ENCODE measurements at regions not wholly inside any gene's neighbourhood (a gene's known extent, or its start where the extent isn't known, plus 50 kb on each side); places are given as distances from the start of the nearest gene placed in this dataset.

- TF ChIP-seq CTCF (conservative IDR thresholded peaks at IDR 0.05) (no peak), EZH2 (IDR thresholded peaks at IDR 0.05; ENCODE audit: low read depth) (no peak)
Observed at GRCh38 chr5:33075731-33076130, 364.6 kb downstream of the NPR3 start.
